Activated T-cell treated with anti-CD3 and anti-CD28 coated beads for 48 hours (primary cell): ENCODE measurements at regions not wholly inside any gene's neighbourhood (a gene's known extent, or its start where the extent isn't known, plus 50 kb on each side); places are given as distances from the start of the nearest gene placed in this dataset.

Experiments used
- DNase-seq: peaks from one replicate; pipeline ENCODE4 v3.0.0-alpha.2; 2020; ENCODE audit warnings: low read depth

DNA sequence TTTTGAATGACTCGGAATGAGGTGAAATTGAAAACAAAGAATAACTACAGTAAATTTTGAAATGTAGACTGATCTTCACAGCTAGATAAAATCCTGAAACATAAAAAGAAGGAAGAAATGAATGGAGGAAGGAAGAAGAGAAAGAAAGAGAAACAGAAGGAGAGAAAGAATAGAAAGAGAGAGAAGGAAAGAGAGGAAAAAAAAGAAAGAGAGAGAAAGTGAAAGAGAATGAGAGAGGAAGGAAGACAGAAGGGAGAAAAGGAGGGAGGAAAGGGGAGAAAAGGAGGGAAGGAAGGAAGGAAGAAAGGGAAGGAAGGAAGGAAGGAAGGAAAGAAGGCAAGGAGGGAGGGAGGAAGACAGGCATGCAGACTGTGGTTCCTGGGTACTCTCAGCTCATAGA, 982.6 kb downstream of the BCL11A start:
- no peak for DNase-seq

DNA sequence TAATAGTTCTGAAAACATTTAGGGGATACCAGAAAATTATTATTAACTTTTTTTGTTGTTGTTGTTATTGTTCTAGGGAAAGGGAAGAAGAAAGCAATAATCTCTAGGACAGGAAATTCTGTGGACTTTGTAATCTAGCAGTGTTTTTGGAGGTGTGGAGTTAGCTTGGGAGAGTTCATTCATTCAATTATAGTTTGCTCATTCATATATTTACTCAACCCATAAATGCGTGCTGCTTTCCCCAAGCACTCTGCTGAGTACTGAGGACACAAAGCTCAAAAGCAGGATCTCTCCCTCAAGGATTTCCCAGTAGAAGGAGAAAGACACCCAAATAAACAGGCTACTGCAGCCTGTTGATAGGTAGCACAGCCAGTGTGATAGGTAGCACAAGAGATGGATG, 984.3 kb downstream of the BCL11A start:
- no peak for DNase-seq

DNA sequence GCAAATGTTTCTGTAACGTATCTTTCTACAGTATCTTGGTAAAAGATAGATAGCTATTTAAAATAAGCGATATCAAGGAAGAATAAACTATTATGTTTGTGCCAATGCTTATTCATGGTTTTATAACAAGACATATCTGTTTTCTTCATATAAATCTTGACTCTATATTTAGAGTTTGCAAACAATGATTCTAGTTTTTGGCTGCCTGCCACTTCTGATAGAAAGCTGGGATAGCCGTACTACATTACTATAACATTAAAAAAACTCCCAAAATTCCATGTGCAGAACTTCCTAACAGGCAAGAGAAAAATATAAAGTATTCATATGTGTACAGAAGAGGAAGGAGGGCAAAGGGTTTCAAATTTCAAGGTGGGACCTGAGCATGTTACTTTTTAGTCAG, 985.0 kb downstream of the BCL11A start:
- DNase-seq, result no peak

DNA sequence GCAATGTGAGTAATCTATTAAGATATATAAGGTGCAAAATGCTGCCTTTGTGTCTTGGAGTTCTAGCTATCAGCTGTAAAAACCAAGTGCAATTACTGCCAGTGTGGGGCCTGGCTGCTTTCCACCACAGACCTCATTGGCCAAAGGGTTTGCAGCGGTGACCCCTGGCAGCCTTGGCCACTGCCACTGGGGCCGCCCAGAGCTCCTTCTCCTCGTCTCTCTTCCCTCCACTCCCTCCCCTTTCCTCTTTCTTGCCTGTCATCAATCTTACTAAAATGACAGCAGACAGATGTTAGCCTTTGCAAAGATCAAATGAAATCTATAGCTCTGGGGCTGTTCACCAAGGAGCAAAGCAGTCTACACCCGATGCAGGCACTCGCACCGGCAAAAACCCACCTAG, 986.3 kb downstream of the BCL11A start:
- no peak for DNase-seq

DNA sequence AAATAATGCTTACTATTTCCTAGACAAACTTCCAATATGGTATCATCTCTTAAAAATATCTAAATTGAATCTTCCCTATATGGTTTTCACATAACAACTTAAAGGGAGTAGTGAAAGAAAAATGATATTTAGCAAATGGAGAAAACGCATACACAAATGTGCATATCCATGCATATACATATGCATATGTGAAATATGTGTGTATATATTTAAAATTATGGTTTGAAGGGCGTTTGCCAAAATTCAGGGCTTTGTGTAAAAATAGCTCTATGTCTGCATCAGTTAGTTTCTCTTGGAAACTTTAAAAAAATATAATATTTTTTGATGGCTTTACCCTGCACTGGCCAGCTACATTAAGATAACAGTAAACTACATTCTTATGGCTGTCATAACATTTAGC, 986.7 kb downstream of the BCL11A start:
- DNase-seq, result no peak

DNA sequence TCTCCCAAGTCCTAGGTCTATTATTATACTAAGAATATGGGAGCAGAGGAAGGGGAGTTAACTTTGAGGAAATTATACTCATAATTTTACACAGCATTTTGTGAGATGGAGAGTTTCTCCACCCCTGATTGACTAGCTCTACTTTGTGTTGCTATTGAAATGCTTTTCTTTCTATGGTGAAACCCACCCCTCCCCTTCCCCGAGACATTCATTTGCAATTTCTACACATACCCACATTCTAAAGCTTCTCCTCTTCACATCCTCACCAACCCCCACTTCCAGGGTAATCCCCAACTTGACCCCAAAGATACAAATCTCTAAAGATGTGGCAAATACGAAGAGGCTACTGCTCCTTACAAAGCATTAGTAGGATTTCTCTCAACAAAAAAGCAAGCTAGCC, 992.2 kb downstream of the BCL11A start:
- DNase-seq, result no peak

DNA sequence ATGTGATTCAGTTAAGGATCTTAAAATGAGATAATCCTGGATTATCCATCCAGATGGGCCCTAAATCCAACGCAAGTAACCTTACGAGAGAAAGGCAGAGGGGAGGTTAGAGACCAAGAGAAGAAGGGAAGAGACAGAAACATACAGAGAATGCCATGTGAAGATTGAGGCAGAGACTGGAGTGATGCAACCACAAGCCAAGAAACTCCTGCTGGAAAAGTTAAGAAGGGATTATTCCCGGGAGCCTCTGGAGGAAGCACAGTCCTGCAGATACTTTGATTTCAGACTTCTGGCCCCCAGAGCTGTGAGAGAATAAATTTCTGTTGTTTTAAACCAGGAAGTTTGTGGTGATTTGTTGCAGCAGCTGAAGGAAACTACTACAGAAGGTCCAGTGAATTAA, 992.7 kb downstream of the BCL11A start:
- DNase-seq, result no peak

DNA sequence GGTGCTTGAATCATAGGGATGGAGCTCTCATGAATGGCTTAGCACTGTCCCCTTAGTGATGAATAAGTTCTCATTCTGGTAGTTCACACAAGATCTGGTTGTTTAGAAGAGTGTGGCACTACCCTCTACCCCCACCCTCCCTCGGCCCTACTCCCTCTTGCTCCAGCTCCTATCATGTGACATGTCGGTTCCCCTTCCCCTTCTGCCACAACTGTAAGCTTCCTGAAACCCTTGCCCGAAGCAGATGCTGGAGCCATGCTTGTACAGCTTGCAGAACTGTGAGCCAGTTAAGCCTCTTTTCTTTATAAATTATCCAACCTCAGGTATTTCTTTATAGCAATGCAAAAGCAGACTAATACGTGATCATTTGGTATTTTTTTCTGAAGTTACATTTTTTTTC, 1012.6 kb downstream of the BCL11A start:
- DNase-seq, result no peak

DNA sequence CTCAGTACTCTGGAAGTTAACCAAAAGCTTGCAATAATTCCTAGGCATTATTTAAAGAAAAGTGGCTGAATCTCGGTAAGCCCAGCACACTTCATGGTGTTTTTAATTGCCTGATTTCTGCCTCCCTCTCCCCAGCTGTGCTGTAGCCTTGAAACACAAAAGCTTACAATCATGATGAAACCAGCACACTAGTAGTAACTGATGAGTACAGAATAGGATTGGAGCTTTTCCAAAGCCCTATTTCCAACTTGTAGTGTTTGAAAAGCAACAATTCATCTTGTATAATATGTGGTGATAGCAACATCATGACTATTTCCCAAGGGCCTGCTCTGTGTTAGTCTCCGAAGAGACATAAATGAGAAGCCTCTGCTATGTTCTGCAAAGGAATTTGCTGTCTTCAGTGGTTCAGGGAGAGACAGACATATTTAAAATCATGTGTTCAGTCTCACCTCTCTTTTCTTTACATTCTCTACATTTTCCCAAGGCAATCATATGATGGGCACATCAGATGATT, 1015.0 kb downstream of the BCL11A start:
- DNase-seq, result no peak

DNA sequence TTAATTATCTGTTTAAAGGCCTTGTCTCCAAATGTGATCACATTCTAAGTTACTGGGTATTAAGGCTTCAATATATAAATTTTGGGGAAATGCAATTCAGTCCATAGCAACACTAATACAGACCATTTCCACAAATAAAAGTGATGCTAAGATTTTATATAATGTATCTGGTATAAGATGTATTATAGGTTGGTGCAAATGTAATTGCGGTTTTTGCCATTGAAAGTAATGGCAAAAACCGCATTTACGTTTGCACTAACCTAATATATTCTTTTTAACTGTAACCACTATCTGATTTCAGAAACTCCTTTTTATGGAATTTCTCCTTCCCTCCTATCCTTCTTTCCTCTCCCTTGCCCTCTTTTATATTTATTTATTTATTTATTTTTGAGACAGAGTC, 1020.6 kb downstream of the BCL11A start:
- no peak for DNase-seq

DNA sequence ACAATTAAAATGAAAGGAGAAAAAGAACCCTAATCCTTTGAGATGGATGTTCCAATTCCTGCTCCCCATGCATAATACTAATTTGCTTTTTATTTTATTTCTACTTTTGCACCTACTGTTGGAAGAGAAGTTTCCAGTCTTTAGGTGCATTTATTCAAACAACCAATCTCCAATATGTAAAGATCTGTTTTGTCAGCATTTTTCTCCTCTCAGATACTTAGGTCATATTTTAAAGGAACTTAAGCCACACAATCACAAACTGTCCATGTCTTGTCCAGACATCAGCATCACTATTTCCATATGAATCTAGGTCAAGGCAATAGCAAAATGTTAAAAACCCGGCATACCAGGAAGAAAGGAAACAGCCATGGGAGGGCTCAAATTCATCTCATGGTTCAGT, 1023.2 kb downstream of the BCL11A start:
- no peak for DNase-seq

DNA sequence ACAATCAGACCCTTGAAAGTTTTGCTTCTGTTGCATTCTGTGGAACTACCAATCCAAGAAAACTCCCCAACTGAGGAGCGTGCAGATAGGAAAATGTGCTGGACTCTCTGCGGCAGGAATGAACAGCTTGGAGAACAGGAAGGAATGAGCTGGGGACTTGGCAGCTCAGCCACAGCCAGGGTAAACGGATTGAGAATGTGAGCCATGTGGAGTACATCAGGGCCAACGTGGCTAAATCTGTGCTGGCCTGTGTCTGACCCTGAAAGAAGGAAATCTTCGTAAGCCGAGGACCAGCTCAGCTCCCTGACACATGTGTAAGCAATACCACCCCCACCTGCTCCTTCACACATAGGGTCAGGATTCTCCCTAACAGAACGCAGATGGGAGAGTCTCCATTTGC, 1023.7 kb downstream of the BCL11A start:
- DNase-seq, result no peak

DNA sequence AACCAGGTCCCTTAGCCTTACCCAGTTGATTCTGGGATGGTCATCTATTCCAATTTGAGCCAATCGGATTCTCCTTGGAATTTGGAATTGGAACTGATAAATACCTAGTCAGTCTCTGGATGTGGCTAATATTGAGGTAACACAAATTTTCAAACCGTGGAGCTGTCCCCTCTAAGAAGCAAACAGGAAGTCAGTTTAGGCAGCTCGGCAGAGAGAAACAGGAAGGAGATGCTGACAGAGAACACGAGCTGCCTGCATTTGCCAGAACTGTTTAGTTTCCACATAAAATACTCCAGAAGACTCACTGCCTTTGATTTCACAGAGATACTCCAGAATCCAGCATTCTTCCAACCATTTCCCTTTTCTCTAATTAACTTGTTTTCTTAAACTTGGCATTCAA, 1024.9 kb downstream of the BCL11A start:
- no peak for DNase-seq

DNA sequence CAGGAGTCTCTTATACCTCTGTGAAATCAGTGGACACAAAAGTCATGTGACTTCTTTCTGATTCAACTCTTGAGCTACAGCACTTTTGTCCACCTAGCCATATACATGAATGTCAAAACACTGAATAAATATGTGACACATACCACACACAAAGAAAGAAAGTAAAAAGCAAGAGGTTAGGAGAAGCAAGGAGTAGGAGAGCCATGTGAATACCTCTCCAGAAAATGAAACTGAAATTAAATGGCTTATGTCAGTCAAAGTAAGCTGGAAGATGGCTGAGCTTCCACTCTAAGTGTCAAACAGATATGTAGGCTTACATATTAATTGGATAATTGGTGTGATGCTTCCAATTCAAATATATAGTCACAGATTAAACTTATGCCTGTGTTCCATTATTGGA, 1050.5 kb downstream of the BCL11A start:
- DNase-seq, result no peak

DNA sequence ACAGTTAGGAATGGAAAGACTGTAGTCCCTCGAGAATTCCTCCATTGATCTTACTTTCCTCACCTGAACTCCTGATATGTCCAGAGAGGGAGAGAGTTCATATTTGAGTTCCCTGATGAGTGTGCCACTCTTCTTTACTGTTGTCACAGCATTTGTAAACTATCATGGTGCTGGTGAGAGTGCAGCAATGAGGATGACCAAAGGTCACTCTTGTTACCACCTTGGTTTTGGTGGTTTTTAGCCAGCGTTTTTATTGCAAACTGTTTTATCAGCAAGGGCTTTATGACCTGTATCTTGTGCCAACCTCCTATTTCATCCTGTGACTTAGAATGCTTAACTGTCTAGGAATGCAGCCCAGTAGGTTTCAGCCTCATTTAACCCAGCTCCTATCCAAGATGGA, 1062.5 kb downstream of the BCL11A start:
- DNase-seq, result no peak

DNA sequence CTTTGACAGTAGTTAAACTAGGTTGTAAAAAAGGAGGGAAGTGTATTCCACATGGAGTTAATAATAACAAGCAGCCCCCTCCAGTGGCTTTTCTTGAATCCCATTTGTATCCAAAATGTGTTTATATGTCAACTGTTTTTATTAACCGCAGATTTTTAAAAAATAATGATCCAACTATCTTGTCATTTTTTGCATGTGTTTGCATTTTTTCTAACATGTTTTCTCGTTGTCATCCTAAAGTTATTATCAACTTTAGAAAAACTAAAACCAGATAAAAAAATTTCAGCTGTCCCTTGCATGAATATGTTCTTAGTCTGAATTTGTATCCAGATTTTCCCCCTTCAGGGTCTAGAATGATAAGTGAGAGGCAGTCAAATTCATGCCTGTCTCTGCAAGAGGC, 1063.3 kb downstream of the BCL11A start:
- no peak for DNase-seq

DNA sequence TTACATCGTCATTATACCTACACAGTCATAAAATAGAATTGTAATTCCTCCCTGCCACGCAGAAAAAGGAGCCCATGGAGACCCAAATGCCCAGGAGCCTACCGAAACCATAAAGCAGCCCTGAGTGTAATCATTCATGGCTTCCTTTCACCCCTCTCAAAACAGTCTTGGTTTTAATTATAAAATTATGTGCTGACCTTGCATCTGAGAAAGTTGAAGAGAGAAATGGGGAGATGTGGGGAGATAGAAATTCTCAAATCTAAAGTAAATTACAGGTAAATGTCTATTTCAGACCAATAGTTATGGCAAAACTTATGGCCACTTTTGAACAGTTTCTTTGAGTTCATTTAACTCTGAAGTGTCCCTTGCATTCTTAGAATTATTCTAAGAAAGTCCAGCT, 1068.8 kb downstream of the BCL11A start:
- no peak for DNase-seq

DNA sequence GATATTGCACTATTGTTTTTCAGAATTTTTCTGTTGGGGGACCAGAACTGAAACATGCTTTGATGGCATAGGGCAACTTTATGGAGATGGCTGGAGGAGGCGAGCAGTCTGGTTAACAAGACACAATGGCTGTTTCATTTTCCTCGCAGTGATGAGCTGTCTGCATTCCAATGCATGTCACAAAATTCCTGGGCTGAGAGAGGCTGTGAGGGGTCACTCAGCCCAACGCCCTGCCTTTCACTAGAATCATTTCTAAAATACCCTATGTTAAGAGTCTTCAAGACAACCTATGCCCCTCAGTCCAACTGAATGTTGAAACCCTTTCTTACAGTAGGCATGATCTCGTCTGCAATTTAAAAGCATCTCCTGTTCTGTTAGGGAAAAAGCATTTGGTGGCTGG, 1090.0 kb downstream of the BCL11A start:
- DNase-seq, result no peak

DNA sequence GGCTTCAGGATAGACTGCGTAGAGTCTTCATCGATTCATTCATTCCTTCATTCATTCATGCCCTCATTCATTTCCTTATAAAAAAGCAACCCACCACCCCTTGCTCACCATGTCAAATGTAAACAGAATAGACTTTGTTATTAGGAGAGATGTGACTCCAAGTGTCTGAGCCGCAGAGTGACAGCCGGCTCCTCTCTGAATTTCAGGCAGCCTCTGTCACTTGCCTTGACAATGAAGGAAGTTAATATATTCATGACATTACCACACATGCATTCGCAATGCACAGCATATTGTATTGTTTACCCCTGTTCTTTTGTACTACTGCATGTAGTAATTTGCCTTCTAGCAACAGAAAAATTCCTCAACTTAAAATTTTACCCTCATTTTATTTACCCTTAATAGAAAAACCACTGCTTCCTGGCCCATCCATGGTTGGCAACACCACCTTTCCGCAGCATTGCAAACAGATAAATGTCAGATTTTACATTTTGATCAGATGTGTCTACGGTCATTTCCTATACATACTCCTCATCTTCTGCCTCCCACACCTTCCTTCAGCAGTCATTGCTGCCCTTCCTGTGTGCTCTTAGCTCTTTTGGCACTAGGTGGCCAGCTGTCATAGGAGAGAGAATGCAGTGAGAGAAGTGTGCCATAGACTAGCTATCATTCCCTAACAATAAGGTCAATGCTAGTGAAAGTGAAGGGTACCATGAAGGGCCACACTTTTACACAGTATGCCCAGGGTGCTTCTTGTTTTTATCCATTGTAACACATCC, 1090.8 kb downstream of the BCL11A start:
- DNase-seq, result no peak

DNA sequence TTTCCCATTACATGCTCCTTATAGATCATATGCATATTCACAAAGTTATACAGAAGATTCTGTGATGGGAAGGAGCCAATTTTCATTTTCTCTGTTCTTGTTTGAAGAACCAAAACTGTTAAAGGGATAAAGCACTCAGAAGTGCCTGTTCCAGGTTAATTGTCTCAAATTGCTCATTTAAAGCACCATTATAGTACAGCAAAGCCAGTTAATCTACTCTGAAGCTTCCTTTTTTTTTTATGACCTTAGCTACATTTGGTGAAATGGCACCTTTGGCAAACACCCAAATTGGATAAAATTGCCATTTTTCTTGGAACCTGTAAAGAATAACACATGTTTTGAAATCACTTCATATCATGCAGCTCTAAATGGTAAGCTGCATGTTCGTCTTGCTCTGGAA, 1092.3 kb downstream of the BCL11A start:
- DNase-seq, result no peak

DNA sequence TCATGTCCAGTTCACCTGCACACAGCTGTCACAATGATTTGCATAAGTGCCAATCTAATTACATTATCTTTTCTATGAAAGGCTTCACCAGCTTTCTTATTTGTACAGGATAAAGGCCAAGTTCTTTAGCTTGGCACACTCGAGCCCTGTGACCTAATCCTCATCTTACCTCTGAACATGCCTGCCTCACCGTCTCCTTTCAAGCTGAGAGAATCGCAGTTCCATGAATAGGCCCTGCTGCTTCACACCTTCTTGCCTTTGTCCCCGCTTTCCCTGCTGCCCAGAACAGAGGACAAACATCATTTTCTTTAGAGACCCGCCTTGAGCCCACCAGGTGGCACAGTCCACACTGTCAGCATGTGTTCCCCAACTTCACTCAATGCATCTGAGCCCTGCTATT, 1094.7 kb downstream of the BCL11A start:
- DNase-seq, result no peak

DNA sequence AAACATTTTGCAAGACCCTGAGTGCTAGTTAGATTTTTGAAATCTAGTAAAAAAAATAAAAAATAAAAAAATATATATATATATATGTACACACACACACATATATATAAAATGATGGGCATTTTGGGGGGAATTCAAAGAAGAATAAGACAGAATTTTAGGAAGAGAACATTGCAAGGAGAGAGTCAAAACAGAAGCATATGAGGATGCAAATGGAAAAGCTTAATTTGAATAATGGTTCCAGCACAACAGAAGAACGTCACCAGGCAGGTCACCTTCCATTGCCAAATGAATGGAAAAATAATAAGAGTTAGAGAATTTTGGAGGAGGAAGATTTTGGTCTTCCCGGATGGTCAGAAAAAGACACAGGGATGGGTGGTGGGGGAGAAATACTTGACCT, 1097.2 kb downstream of the BCL11A start:
- DNase-seq, result no peak

DNA sequence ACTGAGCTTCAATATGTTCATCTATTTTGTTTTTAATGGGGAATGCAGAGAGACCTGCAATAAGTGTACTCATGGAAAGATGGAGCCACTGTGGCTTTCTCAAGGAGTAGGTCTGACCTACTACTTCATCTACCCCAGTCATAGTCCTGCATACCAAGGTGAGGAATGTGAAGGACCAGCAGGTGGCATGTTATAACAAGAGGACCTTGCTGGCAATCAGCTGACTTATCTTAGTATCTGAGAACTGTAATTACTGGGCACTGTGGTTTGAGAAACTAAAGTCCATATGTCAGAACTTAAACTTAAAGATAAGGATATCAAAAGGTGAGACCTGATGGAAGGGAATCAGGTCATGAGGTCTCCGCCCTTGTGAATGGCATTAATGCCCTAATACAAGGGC, 1104.2 kb downstream of the BCL11A start:
- no peak for DNase-seq

DNA sequence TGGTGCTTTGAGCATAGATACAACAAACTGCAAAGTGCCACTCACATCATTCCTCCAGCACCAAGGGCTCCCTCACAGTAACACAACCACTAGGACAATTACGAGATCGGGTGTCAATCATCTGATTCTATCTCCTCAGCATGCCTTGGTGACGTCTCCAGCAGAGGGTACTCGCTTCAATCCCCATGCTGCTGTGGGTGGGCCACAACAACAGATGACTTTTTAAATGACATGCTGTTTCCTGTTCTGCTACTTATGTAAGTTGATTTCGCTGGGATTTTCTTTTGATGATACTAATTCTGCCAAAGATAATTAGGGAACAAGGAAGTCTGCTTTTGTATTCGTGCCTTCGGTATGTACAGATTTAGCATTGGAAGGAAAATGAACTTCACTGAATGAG, 1113.0 kb downstream of the BCL11A start:
- no peak for DNase-seq
